ENCODE measurements at regions not wholly inside any gene's neighbourhood (a gene's known extent, or its start where the extent isn't known, plus 50 kb on each side); places are given as distances from the start of the nearest gene placed in this dataset.

- Histone ChIP-seq H3K4me3 (no peak overlapping the region), H3K27me3 (replicated peaks) (no peaks in the 10 kb centered on the region), H3K27ac (no peak overlapping the region), H3K36me3 (no peaks in the 10 kb centered on the region), H3K4me1 (replicated peaks) (no peaks in the 10 kb centered on the region), H3K9me3 (replicated peaks) (peaks cover 69% of the 10 kb centered on the region)
- no peak for DNase-seq (ENCODE audit: low read depth in 1 of 2, low spot score in 2 of 2)
These were observed 308.2 kb downstream of the SHANK2 start for GRCh38 chr11:70944141-70944540.

- peaks cover 72% of the 10 kb centered on the region for H3K9me3 ChIP-seq (replicated peaks)
- H3K36me3 ChIP-seq, result no peaks in the 10 kb centered on the region
- no peak overlapping the region for H3K27ac ChIP-seq
- H3K4me1 ChIP-seq (replicated peaks), result no peaks in the 10 kb centered on the region
- no peak overlapping the region for H3K4me3 ChIP-seq
- no peak for DNase-seq (ENCODE audit: low read depth in 1 of 2, low spot score in 2 of 2)
- H3K27me3 ChIP-seq (replicated peaks), result no peaks in the 10 kb centered on the region
These were observed 307.7 kb downstream of the SHANK2 start for GRCh38 chr11:70944636-70945035.

- DNase-seq (ENCODE audit: low read depth in 1 of 2, low spot score in 2 of 2), result no peak
- Histone ChIP-seq H3K4me3 (no peak overlapping the region), H3K27me3 (replicated peaks) (no peaks in the 10 kb centered on the region), H3K36me3 (no peaks in the 10 kb centered on the region; the same call in 1 of the 2 replicates), H3K27ac (no peak overlapping the region), H3K9me3 (replicated peaks) (peaks cover 72% of the 10 kb centered on the region), H3K4me1 (replicated peaks) (no peaks in the 10 kb centered on the region)
These were observed 304.0 kb downstream of the SHANK2 start for GRCh38 chr11:70948398-70948797.

- Histone ChIP-seq H3K4me3 (no peak overlapping the region), H3K27me3 (replicated peaks) (no peaks in the 10 kb centered on the region), H3K9me3 (replicated peaks) (peaks cover 74% of the 10 kb centered on the region), H3K4me1 (replicated peaks) (no peaks in the 10 kb centered on the region), H3K36me3 (no peaks in the 10 kb centered on the region; the same call in 1 of the 2 replicates), H3K27ac (no peak overlapping the region)
- no peak for DNase-seq (ENCODE audit: low read depth in 1 of 2, low spot score in 2 of 2)
These were observed 303.4 kb downstream of the SHANK2 start for GRCh38 chr11:70948855-70949531.

- H3K4me3 ChIP-seq, result no peak overlapping the region
- peaks cover 73% of the 10 kb centered on the region for H3K9me3 ChIP-seq (replicated peaks)
- H3K4me1 ChIP-seq (replicated peaks), result no peaks in the 10 kb centered on the region
- no peaks in the 10 kb centered on the region for H3K27me3 ChIP-seq (replicated peaks)
- H3K36me3 ChIP-seq, result no peaks in the 10 kb centered on the region; the same call in 1 of the 2 replicates
- H3K27ac ChIP-seq, result no peak overlapping the region
- DNase-seq (ENCODE audit: low read depth in 1 of 2, low spot score in 2 of 2), result no peak
These were observed 301.1 kb downstream of the SHANK2 start for GRCh38 chr11:70951139-70951804.

GRCh38 chr11:70952191-70952590 is 300.2 kb downstream of the SHANK2 start:
- no peak for DNase-seq (ENCODE audit: low read depth in 1 of 2, low spot score in 2 of 2)
- Histone ChIP-seq H3K4me3 (no peak overlapping the region), H3K4me1 (replicated peaks) (no peaks in the 10 kb centered on the region), H3K27me3 (replicated peaks) (no peaks in the 10 kb centered on the region), H3K36me3 (no peaks in the 10 kb centered on the region; the same call in 1 of the 2 replicates), H3K9me3 (replicated peaks) (peaks cover 70% of the 10 kb centered on the region), H3K27ac (no peak overlapping the region)

- Histone ChIP-seq H3K36me3 (no peaks in the 10 kb centered on the region; the same call in 1 of the 2 replicates), H3K4me1 (replicated peaks) (no peaks in the 10 kb centered on the region), H3K27me3 (replicated peaks) (no peaks in the 10 kb centered on the region), H3K9me3 (replicated peaks) (peaks cover 57% of the 10 kb centered on the region), H3K4me3 (no peak overlapping the region), H3K27ac (no peak overlapping the region)
- no peak for DNase-seq (ENCODE audit: low read depth in 1 of 2, low spot score in 2 of 2)
These were observed 298.7 kb downstream of the SHANK2 start for GRCh38 chr11:70953720-70954119.

- DNase-seq (ENCODE audit: low read depth in 1 of 2, low spot score in 2 of 2), result no peak
- H3K4me1 ChIP-seq (replicated peaks), result no peaks in the 10 kb centered on the region
- H3K27ac ChIP-seq, result no peak overlapping the region
- H3K4me3 ChIP-seq, result no peak overlapping the region
- H3K9me3 ChIP-seq (replicated peaks), result peaks cover 51% of the 10 kb centered on the region
- H3K36me3 ChIP-seq, result no peaks in the 10 kb centered on the region; the same call in 1 of the 2 replicates
- H3K27me3 ChIP-seq (replicated peaks), result no peaks in the 10 kb centered on the region
These were observed 297.9 kb downstream of the SHANK2 start for GRCh38 chr11:70954471-70954870.

All from SJSA1 (cell line).